ENCODE measurements at regions not wholly inside any gene's neighbourhood (a gene's known extent, or its start where the extent isn't known, plus 50 kb on each side); places are given as distances from the start of the nearest gene placed in this dataset.

GRCh38 chr18:28792404-28793086 lies 615.6 kb upstream of the CDH2 start:
- DNase-seq (ENCODE audit: low read depth in 2 of 2), result no peak

DNA sequence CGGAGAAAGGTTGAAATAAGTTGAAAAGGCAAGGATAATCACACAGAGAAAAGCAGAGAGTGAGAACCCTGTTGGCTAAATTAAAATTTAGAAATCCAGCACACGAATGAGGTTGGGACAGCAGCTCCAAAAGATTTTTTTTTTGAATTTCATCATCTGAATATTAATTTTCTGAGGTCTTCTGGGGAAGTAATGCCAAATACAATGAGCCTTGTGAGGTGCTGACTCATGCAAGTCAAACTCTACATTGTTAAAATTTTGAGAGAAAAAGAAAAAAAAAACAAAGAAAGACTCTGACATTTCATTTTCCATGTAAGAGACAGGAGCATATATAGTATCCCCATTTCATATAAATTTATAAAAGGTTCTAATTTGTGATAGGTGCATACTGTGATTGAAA lies 614.2 kb upstream of the CDH2 start:
- no peak for DNase-seq (ENCODE audit: low read depth in 2 of 2)

DNA sequence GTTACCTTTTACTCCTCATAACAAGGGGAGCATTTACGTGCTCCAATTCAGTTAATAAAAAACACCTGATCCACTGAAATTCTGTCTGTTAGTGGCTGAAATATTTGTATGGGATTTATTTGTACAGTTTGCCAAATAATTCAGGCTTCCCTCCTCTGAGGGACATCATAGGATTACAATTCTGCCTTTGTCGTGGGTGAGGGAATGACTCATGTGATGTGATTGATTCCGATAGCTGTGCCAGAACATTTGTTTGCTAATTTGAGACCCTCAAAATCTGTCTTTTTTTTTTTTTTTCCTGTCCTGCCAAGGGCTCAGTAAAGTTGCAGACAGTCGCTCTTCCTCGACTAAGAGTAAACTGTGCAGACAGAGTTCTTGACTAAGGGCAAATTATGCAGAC lies 612.6 kb upstream of the CDH2 start:
- DNase-seq (ENCODE audit: low read depth in 2 of 2), result no peak

GRCh38 chr18:28786926-28787325 lies 610.0 kb upstream of the CDH2 start:
- no peak for DNase-seq (ENCODE audit: low read depth in 2 of 2)

- no peak for DNase-seq (ENCODE audit: low read depth in 2 of 2)
Measured at GRCh38 chr18:28781616-28782362, 604.9 kb upstream of the CDH2 start.

DNA sequence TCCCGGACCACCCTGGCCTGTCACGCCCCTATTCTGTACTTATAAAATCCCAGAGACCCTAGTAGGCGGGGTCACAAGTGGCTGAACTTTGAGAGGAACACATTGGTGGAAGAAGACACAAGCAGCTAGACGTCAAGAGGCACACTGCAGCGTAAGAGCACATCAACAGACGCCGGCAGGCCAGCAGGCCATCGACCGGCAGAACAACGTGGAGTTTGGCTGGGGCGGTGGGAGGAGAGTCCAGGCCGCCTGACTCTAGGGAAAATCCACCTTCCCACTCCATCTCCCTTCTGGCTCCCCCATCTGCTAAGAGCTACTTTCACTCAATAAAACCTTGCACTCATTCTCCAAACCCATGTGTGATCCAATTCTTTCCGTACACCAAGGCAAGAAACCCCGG lies 601.8 kb upstream of the CDH2 start:
- DNase-seq (ENCODE audit: low read depth in 2 of 2), result no peak

GRCh38 chr18:28777756-28778155 lies 600.8 kb upstream of the CDH2 start:
- DNase-seq (ENCODE audit: low read depth in 2 of 2), result no peak

GRCh38 chr18:28771849-28772248 lies 594.9 kb upstream of the CDH2 start:
- DNase-seq (ENCODE audit: low read depth in 2 of 2), result no peak

GRCh38 chr18:28768791-28769768 lies 592.1 kb upstream of the CDH2 start:
- DNase-seq (ENCODE audit: low read depth in 2 of 2), result peak; percentile 30 to 52

GRCh38 chr18:28767727-28768211 lies 590.8 kb upstream of the CDH2 start:
- DNase-seq (ENCODE audit: low read depth in 2 of 2), result peak; percentile 47

- no peak for DNase-seq (ENCODE audit: low read depth in 2 of 2)
Measured at GRCh38 chr18:28767201-28767600, 590.3 kb upstream of the CDH2 start.

- no peak for DNase-seq (ENCODE audit: low read depth in 2 of 2)
Measured at GRCh38 chr18:28766721-28767120, 589.8 kb upstream of the CDH2 start.

DNA sequence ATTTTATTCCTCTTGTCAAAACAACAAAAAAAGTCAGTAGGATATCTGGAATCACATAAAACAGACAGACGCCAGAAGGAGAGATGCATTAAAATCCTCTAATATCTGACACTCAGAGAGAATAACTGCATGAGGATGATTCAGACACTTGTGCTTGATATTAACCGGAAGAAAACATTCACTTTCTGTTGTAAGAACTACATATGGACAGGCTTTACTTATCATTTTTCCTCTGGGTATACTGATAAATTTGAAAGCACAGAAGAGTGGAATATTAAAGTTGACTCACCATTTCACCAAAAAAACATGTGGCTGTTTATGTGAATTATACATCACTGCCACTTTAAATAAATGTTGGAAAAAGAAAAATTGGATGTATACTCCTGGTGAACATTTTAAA lies 589.1 kb upstream of the CDH2 start:
- DNase-seq (ENCODE audit: low read depth in 2 of 2), result no peak

DNA sequence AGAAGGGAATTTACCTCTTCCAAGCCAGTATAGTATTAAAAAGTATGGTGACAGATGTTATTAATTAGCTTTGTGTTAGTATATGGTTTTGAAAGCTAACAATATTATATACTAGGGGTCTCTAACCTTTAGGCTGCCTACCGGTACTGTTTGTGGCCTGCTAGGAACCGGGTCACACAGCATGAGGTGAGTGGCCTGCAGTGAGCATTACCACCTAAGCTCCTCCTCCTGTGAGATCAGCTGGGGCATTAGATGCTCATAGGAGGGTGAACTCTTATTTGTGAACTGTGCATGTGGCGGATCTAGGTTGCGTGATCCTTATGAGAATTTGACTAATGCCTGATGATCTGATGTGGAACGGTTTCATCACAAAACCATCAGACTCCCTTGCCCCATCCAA lies 583.4 kb upstream of the CDH2 start:
- DNase-seq (ENCODE audit: low read depth in 2 of 2), result no peak

GRCh38 chr18:28757466-28758008 lies 580.6 kb upstream of the CDH2 start:
- DNase-seq (ENCODE audit: low read depth in 2 of 2), result no peak

DNA sequence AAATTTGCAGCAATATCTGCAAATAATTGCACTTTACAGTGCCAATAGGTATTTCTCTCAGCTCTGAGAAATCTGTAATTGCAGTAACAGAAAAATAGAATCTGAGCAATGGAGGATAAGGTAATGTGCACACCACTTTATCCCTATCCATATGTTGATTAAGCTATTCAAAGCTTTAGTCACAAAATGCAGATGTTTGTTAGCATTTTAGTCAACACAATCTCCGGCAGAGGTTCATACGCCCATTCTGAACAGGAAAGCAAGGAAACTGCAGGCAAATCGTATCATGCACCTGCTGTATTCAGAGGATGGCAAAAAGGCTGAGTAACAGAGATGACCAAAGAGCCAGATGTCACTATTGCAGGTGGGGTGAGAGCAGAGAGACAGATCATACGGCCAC lies 566.2 kb upstream of the CDH2 start:
- no peak for DNase-seq (ENCODE audit: low read depth in 2 of 2)

GRCh38 chr18:28740575-28740974 lies 563.6 kb upstream of the CDH2 start:
- DNase-seq (ENCODE audit: low read depth in 2 of 2), result no peak

DNA sequence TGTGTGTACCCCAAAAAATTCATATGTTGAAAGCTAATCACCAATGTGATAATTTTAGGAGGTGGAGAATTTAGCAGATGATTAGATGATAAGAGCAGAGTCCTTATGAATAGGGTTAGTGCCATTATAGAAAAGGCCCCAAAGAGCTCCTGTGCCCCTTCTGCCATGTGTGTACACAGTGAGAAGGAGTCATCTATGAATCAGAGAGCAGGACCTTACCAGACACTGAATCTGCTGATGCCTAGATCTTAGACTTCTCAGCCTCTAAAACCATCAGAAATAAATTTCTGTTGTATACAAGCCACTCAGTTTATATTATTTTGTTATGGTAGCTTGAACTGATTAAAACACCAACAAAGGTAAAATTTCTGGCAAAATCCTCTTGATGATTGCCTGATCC lies 560.0 kb upstream of the CDH2 start:
- no peak for DNase-seq (ENCODE audit: low read depth in 2 of 2)

- no peak for DNase-seq (ENCODE audit: low read depth in 2 of 2)
Measured at GRCh38 chr18:28736223-28736622, 559.3 kb upstream of the CDH2 start.

GRCh38 chr18:28735731-28736130 lies 558.8 kb upstream of the CDH2 start:
- DNase-seq (ENCODE audit: low read depth in 2 of 2), result peak; percentile 84 to 87

DNA sequence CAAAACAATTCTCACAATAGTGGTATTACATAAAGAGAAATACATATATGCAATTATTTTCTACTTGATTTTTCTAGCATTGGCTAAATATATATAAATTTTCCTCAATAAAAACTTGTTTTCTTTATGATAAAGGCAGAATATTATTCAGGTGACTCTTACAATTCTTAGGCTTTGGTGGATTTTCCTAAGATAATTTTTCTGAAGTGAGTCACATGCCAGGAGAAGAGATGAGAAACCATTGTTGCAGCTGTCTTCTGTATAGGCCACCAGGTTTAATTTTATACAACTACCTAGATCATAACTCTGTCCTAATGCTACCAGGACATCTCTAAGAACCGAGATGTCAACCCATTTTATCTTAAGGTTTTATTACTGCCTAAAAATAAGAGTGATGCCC lies 552.4 kb upstream of the CDH2 start:
- DNase-seq (ENCODE audit: low read depth in 2 of 2), result no peak

DNA sequence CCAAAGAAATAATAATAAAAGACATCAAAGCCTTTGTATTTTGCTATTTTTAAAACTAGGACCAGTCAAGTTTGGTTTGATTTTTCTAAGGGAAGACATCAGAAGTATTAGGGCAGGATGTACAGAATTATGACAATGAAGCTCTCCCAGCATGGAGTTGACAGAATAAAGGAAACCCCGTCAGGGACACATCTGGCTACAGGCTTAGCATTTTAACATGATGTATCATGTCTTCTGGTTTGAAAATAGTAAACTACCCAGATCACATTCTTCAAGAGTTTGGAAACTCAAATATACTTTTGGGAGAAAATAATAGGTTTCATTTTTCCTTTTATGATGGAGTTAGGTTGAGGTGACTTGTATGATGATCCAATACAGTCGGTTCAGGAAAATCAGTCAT lies 552.0 kb upstream of the CDH2 start:
- no peak for DNase-seq (ENCODE audit: low read depth in 2 of 2)
